H9 (cell line): ENCODE measurements at regions not wholly inside any gene's neighbourhood (a gene's known extent, or its start where the extent isn't known, plus 50 kb on each side); places are given as distances from the start of the nearest gene placed in this dataset.

ENCODE experiments used
- DNase-seq: peaks from one replicate; pipeline ENCODE4 v3.0.0-alpha.2; 2017
- H2AFZ ChIP-seq: one replicate; pipeline ENCODE4 v1.6.1; 2013; ENCODE audit warnings: mild to moderate bottlenecking, low read length, control low read depth, moderate library complexity
- H2AK5ac ChIP-seq: 2 replicates; pipeline ENCODE4 v1.6.1; 2013; ENCODE audit warnings: low read length, control low read depth, mixed read lengths; ENCODE audit not compliant: insufficient read length
- H2BK120ac ChIP-seq: one replicate; pipeline ENCODE4 v1.6.1; 2013; ENCODE audit warnings: low read depth, mild to moderate bottlenecking, low read length, control low read depth, inconsistent platforms; ENCODE audit not compliant: poor library complexity, severe bottlenecking
- H2BK12ac ChIP-seq: 2 replicates; pipeline ENCODE4 v1.6.1; 2013; ENCODE audit warnings: low read length, control low read depth, mixed read lengths, low read depth; ENCODE audit not compliant: insufficient read length
- H2BK15ac ChIP-seq: 2 replicates; pipeline ENCODE4 v1.6.1; 2013; ENCODE audit warnings: low read depth, low read length, control low read depth
- H2BK20ac ChIP-seq: one replicate; pipeline ENCODE4 v1.6.1; 2013; ENCODE audit warnings: low read depth, mild to moderate bottlenecking, low read length, control low read depth, inconsistent platforms; ENCODE audit not compliant: poor library complexity, severe bottlenecking
- H2BK5ac ChIP-seq: 2 replicates; pipeline ENCODE4 v1.6.1; 2013; ENCODE audit warnings: low read length, control low read depth, mixed read lengths; ENCODE audit not compliant: insufficient read length
- H3K14ac ChIP-seq: 2 replicates; pipeline ENCODE4 v1.6.1; 2013; ENCODE audit warnings: low read length, control low read depth; ENCODE audit not compliant: insufficient read depth
- H3K18ac ChIP-seq: 2 replicates; pipeline ENCODE4 v1.6.1; 2013; ENCODE audit warnings: low read depth, mild to moderate bottlenecking, mixed read lengths, low read length, control low read depth; ENCODE audit not compliant: insufficient read length
- H3K23ac ChIP-seq: 2 replicates; pipeline ENCODE4 v1.6.1; 2013; ENCODE audit warnings: low read length, control low read depth, mixed read lengths, low read depth; ENCODE audit not compliant: insufficient read length
- H3K23me2 ChIP-seq: 2 replicates; pipeline ENCODE4 v1.6.1; 2013; ENCODE audit warnings: low read depth, mild to moderate bottlenecking, mixed read lengths, low read length, control low read depth; ENCODE audit not compliant: insufficient read length, poor library complexity, severe bottlenecking
- H3K27ac ChIP-seq: 2 replicates; pipeline ENCODE4 v1.5.1; 2013; ENCODE audit warnings: low read length, control low read depth, mixed read lengths, low read depth; ENCODE audit not compliant: insufficient read length
- H3K27me3 ChIP-seq: 2 replicates; pipeline ENCODE4 v1.6.1; 2013; ENCODE audit warnings: low read length, control low read depth, inconsistent platforms; ENCODE audit not compliant: insufficient read depth
- H3K4ac ChIP-seq: 2 replicates; pipeline ENCODE4 v1.6.1; 2013; ENCODE audit warnings: low read depth, mild to moderate bottlenecking, control low read depth, inconsistent platforms, low read length, moderate library complexity
- H3K4me1 ChIP-seq: 2 replicates; pipeline ENCODE4 v1.6.1; 2013; ENCODE audit warnings: low read length, control low read depth, inconsistent platforms; ENCODE audit not compliant: insufficient read depth
- H3K4me2 ChIP-seq: 2 replicates; pipeline ENCODE4 v1.6.1; 2013; ENCODE audit warnings: low read length, control low read depth, mixed read lengths; ENCODE audit not compliant: insufficient read length, insufficient read depth
- H3K56ac ChIP-seq: 2 replicates; pipeline ENCODE4 v1.6.1; 2013; ENCODE audit warnings: low read depth, mild to moderate bottlenecking, mixed read lengths, low read length, control low read depth; ENCODE audit not compliant: insufficient read length
- H3K79me1 ChIP-seq: 2 replicates; pipeline ENCODE4 v1.6.1; 2013; ENCODE audit warnings: low read depth, mild to moderate bottlenecking, moderate library complexity, low read length, control low read depth, inconsistent platforms; ENCODE audit not compliant: insufficient read depth, poor library complexity, severe bottlenecking
- H3K79me2 ChIP-seq: 2 replicates; pipeline ENCODE4 v1.6.1; 2013; ENCODE audit warnings: low read length, control low read depth, inconsistent platforms; ENCODE audit not compliant: insufficient read depth
- H3K9ac ChIP-seq: 2 replicates; pipeline ENCODE4 v1.6.1; 2013; ENCODE audit warnings: low read length, control low read depth, mixed read lengths; ENCODE audit not compliant: insufficient read length; ENCODE audit errors: extremely low read depth
- H3K9me3 ChIP-seq: one replicate; pipeline ENCODE4 v1.6.1; 2013; ENCODE audit warnings: low read depth, low read length, inconsistent platforms; ENCODE audit not compliant: control insufficient read depth
- H3T11ph ChIP-seq: one replicate; pipeline ENCODE4 v1.6.1; 2013; ENCODE audit warnings: mild to moderate bottlenecking, low read length, control low read depth, inconsistent platforms
- H4K20me1 ChIP-seq: one replicate; pipeline ENCODE4 v1.6.1; 2013; ENCODE audit not compliant: control insufficient read depth, insufficient read length, insufficient read depth
- H4K5ac ChIP-seq: 2 replicates; pipeline ENCODE4 v1.6.1; 2013; ENCODE audit warnings: low read depth, mild to moderate bottlenecking, mixed read lengths, low read length, control low read depth; ENCODE audit not compliant: insufficient read length
- H4K8ac ChIP-seq: replicated peaks from 2 replicates; pipeline ENCODE4 v1.6.1; 2013; ENCODE audit warnings: low read length, control low read depth, mixed read lengths, low read depth; ENCODE audit not compliant: insufficient read length
- H4K91ac ChIP-seq: 2 replicates; pipeline ENCODE4 v1.6.1; 2013; ENCODE audit warnings: low read depth, mild to moderate bottlenecking, moderate library complexity, mixed read lengths, low read length, control low read depth; ENCODE audit not compliant: insufficient read length
- H3K27ac Mint-ChIP-seq, 3 experiments: 2 replicates in 2 of 3; 3 replicates in 1 of 3; pipeline ENCODE4 v1.8.0; 2020 to 2021; ENCODE audit warnings: mixed read lengths in 3 of 3, mild to moderate bottlenecking in 1 of 3, moderate library complexity in 1 of 3
- H3K27me3 Mint-ChIP-seq: 2 replicates; pipeline ENCODE4 v1.8.0; 2021; ENCODE audit warnings: low read depth, mild to moderate bottlenecking, moderate library complexity, mixed read lengths
- H3K36me3 Mint-ChIP-seq, 3 experiments: 2 replicates in 2 of 3; 3 replicates in 1 of 3; pipeline ENCODE4 v1.8.0; 2020 to 2021; ENCODE audit warnings: low read depth in 3 of 3, mixed read lengths in 3 of 3; ENCODE audit not compliant: insufficient read depth in 1 of 3
- H3K4me1 Mint-ChIP-seq, 2 experiments: 2 replicates each; pipeline ENCODE4 v1.8.0; 2020; ENCODE audit warnings: mixed read lengths in 2 of 2
- H3K4me3 Mint-ChIP-seq, 2 experiments: 2 replicates in 1 of 2; 3 replicates in 1 of 2; pipeline ENCODE4 v1.8.0; 2020 to 2021; ENCODE audit warnings: mild to moderate bottlenecking in 2 of 2, mixed read lengths in 2 of 2, moderate library complexity in 1 of 2
- H3K9me3 Mint-ChIP-seq, 2 experiments: 2 replicates in 1 of 2; 3 replicates in 1 of 2; pipeline ENCODE4 v1.8.0; 2020; ENCODE audit warnings: mild to moderate bottlenecking in 2 of 2, mixed read lengths in 2 of 2, moderate library complexity in 1 of 2
- CTCF ChIP-seq: fragments of 200-600 bp; sonication (generic); conservative IDR thresholded peaks from 3 replicates; pipeline ENCODE4 v1.8.0; 2021; ENCODE audit warnings: antibody characterized with exemption, mild to moderate bottlenecking
- WGBS: extraction: QIAGEN DNeasy Blood & Tissue Kit; methylation state at CpG from one replicate; pipeline ENCODE4 v1.1.7; 2013; ENCODE audit warnings: missing lambda C conversion rate, low lambda C conversion rate, mixed read lengths; ENCODE audit not compliant: insufficient read length; ENCODE audit errors: extremely low coverage; 5-methylcytosine and 5-hydroxymethylcytosine counted together

- Histone ChIP-seq H3K79me1 (no peaks in the 10 kb centered on the region), H3K4me1 (peaks cover 17% of the 10 kb centered on the region), H2AFZ (no peak overlapping the region), H3K56ac (peak overlapping the region; percentile 63), H3K9ac (peak overlapping the region; percentile 88), H2AK5ac (no peak overlapping the region), H3K18ac (peak overlapping the region; percentile 23), H3K23ac (no peak overlapping the region), H4K5ac (no peak overlapping the region), H4K91ac (no peak overlapping the region), H3K4ac (no peak overlapping the region), H3K23me2 (peaks cover 10% of the 10 kb centered on the region), H2BK20ac (no peak overlapping the region), H2BK120ac (no peak overlapping the region), H3K9me3 (peaks cover 5% of the 10 kb centered on the region), H2BK5ac (peak overlapping the region; percentile 33), H3K79me2 (peaks cover 11% of the 10 kb centered on the region; the same call in 1 of the 2 replicates), H3T11ph (no peak overlapping the region), H3K14ac (no peak overlapping the region; the same call in 1 of the 2 replicates), H4K8ac (no peak overlapping the region), H2BK15ac (no peak overlapping the region), H3K27ac (peak overlapping the region; percentile 73), H3K27me3 (no peaks in the 10 kb centered on the region), H4K20me1 (no peaks in the 10 kb centered on the region), H3K4me2 (peak overlapping the region; percentile 99), H2BK12ac (no peak overlapping the region)
- peak; percentile 66 for DNase-seq
- no peak for TF ChIP-seq CTCF
- no CpG with 5 or more reads among the region's 7 CpGs for whole genome bisulfite sequencing
- Mint-ChIP-seq H3K4me3 (peak overlapping the region; percentile 43 to 85), H3K27ac (peak overlapping the region; percentile 92 to 99 (median 98)), H3K9me3 (peaks cover 14 to 30% of the 10 kb centered on the region in 2 experiments), H3K27me3 (no peaks in the 10 kb centered on the region; the same call in none of the 2 replicates), H3K4me1 (peaks cover 74 to 76% of the 10 kb centered on the region in 2 experiments), H3K36me3 (peaks cover 9 to 28% (median 13%) of the 10 kb centered on the region in 3 experiments)
These were observed 502.1 kb downstream of the GRIN2A start for GRCh38 chr16:9680019-9680655.
